K562 (cell line): ENCODE measurements at regions not wholly inside any gene's neighbourhood (a gene's known extent, or its start where the extent isn't known, plus 50 kb on each side); places are given as distances from the start of the nearest gene placed in this dataset.

Experiments used
- ATAC-seq: fragments of 200-7000 bp; cut with Tn5 transposase; 3 replicates; pipeline ENCODE4 v1.9.1; 2020; ENCODE audit warnings: moderate library complexity
- BruUV-seq: library from RNA; stranded (reverse); fragments of 400-500 nt; replicated peaks from 2 replicates; lab custom pipeline; 2021; lab: Mats Ljungman, UMichigan
- CTCF ChIA-PET: fragments of 300-600 bp; formaldehyde crosslinking; extraction: SDS; loops from one replicate; lab custom pipeline; 2021; ENCODE audit warnings: low intra/inter-chr PET ratio; lab: Yijun Ruan, JAX
- POLR2A ChIA-PET: fragments of 300-600, 350-650 bp; sonication (Branson Sonifier 250); formaldehyde crosslinking; extraction: SDS; loops from one replicate; lab custom pipeline; 2021; ENCODE audit warnings: antibody characterized with exemption, inconsistent platforms; lab: Yijun Ruan, JAX
- DNase-seq, 4 experiments: peaks; one replicate each; pipeline versions ENCODE4 v3.0.0 to v3.0.0-alpha.2; 2011 to 2018; ENCODE audit warnings: low spot score in 3 of 4, mixed read lengths in 3 of 4; ENCODE audit errors: extremely low read depth in 1 of 4
- FAIRE-seq: peaks from 2 replicates; lab custom pipeline; 2011; peaks lifted over from hg19 to GRCh38; lab: Jason Lieb, UNC
- H2AFZ ChIP-seq: 2 replicates; pipeline ENCODE4 v1.6.0; 2011; ENCODE audit warnings: low read depth, low read length, control low read depth, inconsistent platforms
- H3K27ac ChIP-seq: fragments of 200-600 bp; 3 replicates; pipeline ENCODE4 v1.8.0; 2011; ENCODE audit warnings: low read depth, mild to moderate bottlenecking, control low read depth, inconsistent platforms, low read length, moderate library complexity, mixed read lengths; ENCODE audit errors: extremely low read depth
- H3K27me3 ChIP-seq, 2 experiments: fragments of 300-600 bp in 1 of 2; 2 replicates in 1 of 2; 3 replicates in 1 of 2; pipeline versions ENCODE4 v1.6.0 to v1.8.0; 2011; ENCODE audit warnings: inconsistent platforms in 2 of 2, low read length in 2 of 2, mild to moderate bottlenecking in 1 of 2, mixed read lengths in 1 of 2, moderate library complexity in 1 of 2; ENCODE audit not compliant: control insufficient read depth in 2 of 2, insufficient read depth in 2 of 2
- H3K36me3 ChIP-seq: fragments of 300-600 bp; 3 replicates; pipeline ENCODE4 v1.8.0; 2011; ENCODE audit warnings: mild to moderate bottlenecking, low read length, inconsistent platforms; ENCODE audit not compliant: control insufficient read depth, insufficient read depth
- H3K4me1 ChIP-seq, 2 experiments: fragments of 200-600 bp in 1 of 2; replicated peaks in 1 of 2; 2 replicates in 1 of 2; 3 replicates in 1 of 2; pipeline versions ENCODE4 v1.5.1 to v1.8.0; 2011; ENCODE audit warnings: inconsistent platforms in 2 of 2, low read length in 2 of 2, mild to moderate bottlenecking in 1 of 2, mixed read lengths in 1 of 2, moderate library complexity in 1 of 2; ENCODE audit not compliant: control insufficient read depth in 2 of 2, insufficient read depth in 2 of 2
- H3K4me2 ChIP-seq: 2 replicates; pipeline ENCODE4 v1.6.1; 2011; ENCODE audit warnings: low read length, control low read depth, inconsistent platforms, mixed read lengths; ENCODE audit not compliant: insufficient read depth
- H3K4me3 ChIP-seq: fragments of 200-600 bp; sonication (generic), shearing (Covaris generic); 2 replicates; pipeline ENCODE4 v1.5.1; 2016; ENCODE audit warnings: control low read depth, inconsistent platforms
- H3K79me2 ChIP-seq: fragments of 200-600 bp; 3 replicates; pipeline ENCODE4 v1.8.0; 2011; ENCODE audit warnings: low read length, inconsistent platforms; ENCODE audit not compliant: control insufficient read depth, insufficient read depth
- H3K9ac ChIP-seq, 2 experiments: 2 replicates each; pipeline versions ENCODE4 v1.6.0 to v1.6.1; 2011; ENCODE audit warnings: low read depth in 2 of 2, low read length in 2 of 2, control low read depth in 1 of 2, inconsistent platforms in 1 of 2, mild to moderate bottlenecking in 1 of 2, mixed read lengths in 1 of 2; ENCODE audit not compliant: insufficient read depth in 1 of 2
- H3K9me1 ChIP-seq: one replicate; pipeline ENCODE4 v1.6.0; 2011; ENCODE audit warnings: inconsistent platforms, mild to moderate bottlenecking, low read length, moderate library complexity; ENCODE audit not compliant: control insufficient read depth, insufficient read depth
- H3K9me3 ChIP-seq: replicated peaks from 2 replicates; pipeline ENCODE4 v1.5.1; 2011; ENCODE audit warnings: low read depth, low read length, inconsistent platforms; ENCODE audit not compliant: control insufficient read depth, insufficient read depth
- H4K20me1 ChIP-seq: replicated peaks from 2 replicates; pipeline ENCODE4 v1.6.1; 2011; ENCODE audit warnings: low read length, inconsistent platforms, mixed read lengths; ENCODE audit not compliant: control insufficient read depth, insufficient read depth
- AFF4 ChIP-seq: sonication (generic); formaldehyde crosslinking; IDR thresholded peaks from 2 replicates; pipeline ENCODE4 v1.8.0; 2023; ENCODE audit warnings: mild to moderate bottlenecking, missing genetic modification reagents
- FOXO4 ChIP-seq: fragments of 450-650 bp; formaldehyde crosslinking; IDR thresholded peaks from 2 replicates; pipeline ENCODE4 v1.4.0; 2020; ENCODE audit warnings: mild to moderate bottlenecking, moderate library complexity
- GTF2E2 ChIP-seq: fragments of 200-800 bp; sonication (Bioruptor generic); IDR thresholded peaks from 2 replicates; pipeline ENCODE4 v1.6.1; 2016; ENCODE audit warnings: missing genetic modification characterization, missing compliant biosample characterization
- HIVEP1 ChIP-seq: fragments of 250-450 bp; sonication (Bioruptor Pico); IDR thresholded peaks from 2 replicates; pipeline ENCODE4 v1.4.0; 2020; ENCODE audit warnings: mild to moderate bottlenecking
- JUNB ChIP-seq: fragments of 450-650 bp; formaldehyde crosslinking; conservative IDR thresholded peaks from 2 replicates; pipeline ENCODE4 v1.4.0; 2020; ENCODE audit warnings: mild to moderate bottlenecking
- MCM7 ChIP-seq, 2 experiments: fragments of 450-650 bp; IDR thresholded peaks; 2 replicates each; pipeline ENCODE4 v1.6.1; 2016 to 2018
- MTA3 ChIP-seq: fragments of 450-650 bp; formaldehyde crosslinking; IDR thresholded peaks from 2 replicates; pipeline ENCODE4 v1.6.1; 2017; ENCODE audit warnings: mild to moderate bottlenecking, borderline replicate concordance
- MYNN ChIP-seq, 2 experiments: sonication (generic); formaldehyde crosslinking in 1 of 2; IDR thresholded peaks; 2 replicates each; pipeline versions ENCODE4 v1.5.0 to v1.6.1; 2016 to 2020; ENCODE audit warnings: antibody characterized with exemption in 1 of 2, missing genetic modification reagents in 1 of 2
- NCOA6 ChIP-seq: fragments of 450-650 bp; IDR thresholded peaks from 2 replicates; pipeline ENCODE4 v1.6.1; 2017; ENCODE audit warnings: mild to moderate bottlenecking
- NR2C1 ChIP-seq, 2 experiments: fragments of 450-650 bp; IDR thresholded peaks; 2 replicates each; pipeline ENCODE4 v1.6.1; 2017; ENCODE audit warnings: mild to moderate bottlenecking in 2 of 2, antibody characterized with exemption in 1 of 2, inconsistent platforms in 1 of 2, missing compliant biosample characterization in 1 of 2, missing genetic modification characterization in 1 of 2
- PCBP1 ChIP-seq: fragments of 200-400 bp; formaldehyde crosslinking; IDR thresholded peaks from 2 replicates; pipeline ENCODE4 v1.6.1; 2018; ENCODE audit warnings: mild to moderate bottlenecking, low read depth, low read length; ENCODE audit not compliant: poor library complexity, severe bottlenecking
- SMARCE1 ChIP-seq: fragments of 450-650 bp; IDR thresholded peaks from 2 replicates; pipeline ENCODE4 v1.7.1; 2016; ENCODE audit warnings: mild to moderate bottlenecking
- TOE1 ChIP-seq, 2 experiments: fragments of 450-650 bp in 1 of 2; sonication (generic) in 1 of 2; formaldehyde crosslinking in 1 of 2; IDR thresholded peaks; 2 replicates each; pipeline versions ENCODE4 v1.7.1 to v1.8.0; 2016 to 2022; ENCODE audit warnings: borderline replicate concordance in 2 of 2, mild to moderate bottlenecking in 2 of 2, antibody characterized with exemption in 1 of 2, inconsistent platforms in 1 of 2, low read depth in 1 of 2, missing genetic modification reagents in 1 of 2, moderate library complexity in 1 of 2
- ZC3H8 ChIP-seq: fragments of 450-650 bp; IDR thresholded peaks from 2 replicates; pipeline ENCODE4 v1.6.1; 2017
- ZNF263 ChIP-seq: sonication (generic); formaldehyde crosslinking; IDR thresholded peaks from 2 replicates; pipeline ENCODE4 v1.8.0; 2022; ENCODE audit warnings: mild to moderate bottlenecking, missing genetic modification reagents, borderline replicate concordance
- ZNF449 ChIP-seq: fragments of 250-450 bp; sonication (Bioruptor Pico); IDR thresholded peaks from 2 replicates; pipeline ENCODE4 v1.8.0; 2022; ENCODE audit warnings: moderate library complexity, mild to moderate bottlenecking, inconsistent platforms
- in situ Hi-C: fragments of 300-500 bp; cut with MboI; formaldehyde crosslinking; loops from 4 replicates; pipeline ENCODE4 v1.15.0; 2018; ENCODE audit warnings: inconsistent platforms, mixed read lengths
- intact Hi-C: fragments of 100-400 bp; cut with micrococcal nuclease; formaldehyde crosslinking; loops from 2 replicates; pipeline ENCODE4 v1.14.2; 2022

GRCh38 chr15:87144775-87145174 is 1065.1 kb downstream of the AGBL1 start (continued):
- TF ChIP-seq TOE1 (IDR thresholded peaks at IDR 0.05; ENCODE audit: borderline replicate concordance) (no peak), TOE1 (CRISPR knock-in tag; IDR thresholded peaks at IDR 0.05; ENCODE audit: borderline replicate concordance, low read depth) (no peak), ZNF263 (CRISPR knock-in tag) (no peak), NCOA6 (no peak), MYNN (IDR thresholded peaks at IDR 0.05) (no peak), MYNN (CRISPR knock-in tag; IDR thresholded peaks at IDR 0.05) (no peak), HIVEP1 (CRISPR knock-in tag) (no peak)

- DNase-seq (no peak), ATAC-seq (no peak), FAIRE-seq (no peak)
- Histone ChIP-seq H3K9me1 (no peaks in the 10 kb centered on the region), H3K4me1 (no peaks in the 10 kb centered on the region), H2AFZ (no peak overlapping the region), H4K20me1 (no peaks in the 10 kb centered on the region), H3K27ac (no peak overlapping the region), H3K79me2 (no peaks in the 10 kb centered on the region), H3K27me3 (no peaks in the 10 kb centered on the region), H3K4me2 (no peak overlapping the region), H3K9me3 (no peaks in the 10 kb centered on the region; the same call in 1 of the 2 replicates), H3K36me3 (no peaks in the 10 kb centered on the region), H3K4me3 (no peak overlapping the region), H3K9ac (no peak overlapping the region)
- no TSS peak for BruUV-seq
- ChIA-PET POLR2A (no interaction called here), CTCF (no interaction called here)
- in situ Hi-C loops (no loop called here), intact Hi-C loops (no loop called here)
- TF ChIP-seq PCBP1: no peak
- TF ChIP-seq JUNB (CRISPR knock-in tag): no peak
- TF ChIP-seq ZNF449 (CRISPR knock-in tag): no peak
- TF ChIP-seq ZC3H8: no peak
- TF ChIP-seq AFF4 (CRISPR knock-in tag): no peak
- no peak for TF ChIP-seq MCM7 (IDR thresholded peaks at IDR 0.05)
- TF ChIP-seq MTA3: no peak
- TF ChIP-seq GTF2E2: no peak
- TF ChIP-seq NR2C1 (IDR thresholded peaks at IDR 0.05): no peak
- TF ChIP-seq NR2C1 (tag; IDR thresholded peaks at IDR 0.05): no peak
- no peak for TF ChIP-seq SMARCE1
- TF ChIP-seq FOXO4 (CRISPR knock-in tag): no peak
Measured at GRCh38 chr15:87142096-87142495, 1062.4 kb downstream of the AGBL1 start.
